HCT116 (cell line): ENCODE measurements at regions not wholly inside any gene's neighbourhood (a gene's known extent, or its start where the extent isn't known, plus 50 kb on each side); places are given as distances from the start of the nearest gene placed in this dataset.

Experiments
- ATAC-seq: fragments of 200-7000 bp; cut with Tn5 transposase; 2 replicates; pipeline ENCODE4 v1.9.1; 2020; ENCODE audit warnings: mild to moderate bottlenecking, moderate library complexity
- BruUV-seq: library from RNA; stranded (reverse); fragments of 400-500 nt; replicated peaks from 2 replicates; lab custom pipeline; 2021; lab: Mats Ljungman, UMichigan
- CTCF ChIA-PET: fragments of 300-600 bp; sonication (Branson Sonifier 250); formaldehyde crosslinking; loops from one replicate; lab custom pipeline; 2021; ENCODE audit warnings: antibody characterized with exemption; lab: Charles Lee
- POLR2A ChIA-PET: fragments of 300-600, 350-600 bp; sonication (Branson Sonifier 250); formaldehyde crosslinking; loops from one replicate; lab custom pipeline; 2021; ENCODE audit warnings: antibody characterized with exemption; lab: Charles Lee
- RAD21 ChIA-PET, 2 experiments: fragments of 300-600 bp; sonication (Branson Sonifier 250); formaldehyde crosslinking; loops; one replicate each; lab custom pipeline; 2023; ENCODE audit warnings: low total read pairs in 2 of 2; ENCODE audit not compliant: uncharacterized antibody in 2 of 2, unreplicated experiment in 2 of 2, low non-redundant PET in 1 of 2; lab: Charles Lee
- DNase-seq: peaks from one replicate; pipeline ENCODE4 v3.0.0-alpha.2; 2010; ENCODE audit warnings: low read depth, low spot score
- H2AFZ ChIP-seq: fragments of 200-600 bp; shearing (Covaris generic), sonication (generic); 2 replicates; pipeline ENCODE4 v1.6.1; 2017; ENCODE audit warnings: low read depth, mixed run types, mixed read lengths, antibody characterized with exemption, low read length; ENCODE audit not compliant: poor library complexity, severe bottlenecking
- H3K27ac ChIP-seq: 2 replicates; pipeline ENCODE4 v1.5.1; 2012; ENCODE audit warnings: low read depth, low read length
- H3K27me3 ChIP-seq: fragments of 200-600 bp; sonication (generic); 2 replicates; pipeline ENCODE4 v1.6.1; 2016; ENCODE audit warnings: mixed run types, low read length, mixed read lengths; ENCODE audit not compliant: insufficient read depth
- H3K36me3 ChIP-seq, 2 experiments: fragments of 200-500 bp in 1 of 2; fragments of 200-600 bp in 1 of 2; sonication (Bioruptor generic) in 1 of 2; sonication (generic) in 1 of 2; 2 replicates each; pipeline versions ENCODE4 v1.5.1 to v1.6.1; 2014 to 2016; ENCODE audit warnings: low read length in 2 of 2, inconsistent platforms in 1 of 2, mixed read lengths in 1 of 2, mixed run types in 1 of 2; ENCODE audit not compliant: insufficient read depth in 2 of 2, control insufficient read depth in 1 of 2
- H3K4me1 ChIP-seq, 2 experiments: fragments of 200-600 bp in 1 of 2; sonication (generic) in 1 of 2; 2 replicates each; pipeline versions ENCODE4 v1.5.1 to v1.6.1; 2012 to 2017; ENCODE audit warnings: low read length in 2 of 2, inconsistent platforms in 1 of 2, mild to moderate bottlenecking in 1 of 2, mixed read lengths in 1 of 2, mixed run types in 1 of 2, moderate library complexity in 1 of 2; ENCODE audit not compliant: insufficient read depth in 2 of 2, control insufficient read depth in 1 of 2
- H3K4me2 ChIP-seq: fragments of 200-600 bp; sonication (generic); 2 replicates; pipeline ENCODE4 v1.6.1; 2017; ENCODE audit warnings: mixed run types, low read length, mixed read lengths
- H3K4me3 ChIP-seq, 2 experiments: fragments of 200-600 bp in 1 of 2; sonication (generic) in 1 of 2; replicated peaks in 1 of 2; 2 replicates each; pipeline ENCODE4 v1.5.1; 2011 to 2016; ENCODE audit warnings: low read length in 2 of 2, control low read depth in 1 of 2, low read depth in 1 of 2, mild to moderate bottlenecking in 1 of 2, mixed read lengths in 1 of 2, mixed run types in 1 of 2
- H3K79me2 ChIP-seq: fragments of 200-600 bp; sonication (generic); 2 replicates; pipeline ENCODE4 v1.6.1; 2017; ENCODE audit warnings: mild to moderate bottlenecking, mixed run types, low read length, moderate library complexity, mixed read lengths; ENCODE audit not compliant: insufficient read depth
- H3K9ac ChIP-seq: fragments of 200-600 bp; sonication (generic); 2 replicates; pipeline ENCODE4 v1.6.1; 2016; ENCODE audit warnings: low read length, mixed read lengths
- H3K9me2 ChIP-seq: fragments of 200-600 bp; sonication (generic), shearing (Covaris generic); 2 replicates; pipeline ENCODE4 v1.6.1; 2017; ENCODE audit warnings: mixed run types, mild to moderate bottlenecking, moderate library complexity; ENCODE audit not compliant: insufficient read depth
- H3K9me3 ChIP-seq, 2 experiments: fragments of 200-500 bp in 1 of 2; fragments of 200-600 bp in 1 of 2; sonication (Bioruptor generic) in 1 of 2; sonication (generic) in 1 of 2; 2 replicates each; pipeline ENCODE4 v1.6.1; 2014 to 2017; ENCODE audit warnings: low read length in 2 of 2, mixed read lengths in 2 of 2, inconsistent platforms in 1 of 2, low read depth in 1 of 2, mild to moderate bottlenecking in 1 of 2, mixed run types in 1 of 2, moderate library complexity in 1 of 2; ENCODE audit not compliant: control insufficient read depth in 1 of 2, insufficient read depth in 1 of 2
- H4K20me1 ChIP-seq: fragments of 200-600 bp; sonication (generic), shearing (Covaris generic); 2 replicates; pipeline ENCODE4 v1.6.1; 2017; ENCODE audit warnings: mixed run types, mild to moderate bottlenecking, moderate library complexity; ENCODE audit not compliant: insufficient read depth
- ATF3 ChIP-seq: IDR thresholded peaks from 2 replicates; pipeline ENCODE4 v1.6.1; 2012
- CTCF ChIP-seq, 3 experiments: fragments of 200-600 bp in 1 of 3; sonication (generic) in 1 of 3; IDR thresholded peaks in 2 of 3; conservative IDR thresholded peaks in 1 of 3; 2 replicates each; pipeline ENCODE4 v1.5.1; 2012 to 2017; ENCODE audit warnings: low read depth in 2 of 3, low read length in 2 of 3, antibody characterized with exemption in 1 of 3, borderline replicate concordance in 1 of 3, control low read depth in 1 of 3, mild to moderate bottlenecking in 1 of 3, mixed read lengths in 1 of 3, mixed run types in 1 of 3, moderate library complexity in 1 of 3; ENCODE audit not compliant: insufficient read depth in 1 of 3
- EGR1 ChIP-seq: IDR thresholded peaks from 2 replicates; pipeline ENCODE4 v1.6.1; 2012; ENCODE audit warnings: low read depth
- ELF1 ChIP-seq: IDR thresholded peaks from 2 replicates; pipeline ENCODE4 v1.6.1; 2012; ENCODE audit warnings: low read depth, borderline replicate concordance
- EZH2 ChIP-seq: fragments of 200-600 bp; sonication (generic); IDR thresholded peaks from 2 replicates; pipeline ENCODE4 v1.6.1; 2017; ENCODE audit warnings: antibody characterized with exemption, mixed run types
- EZH2phosphoT487 ChIP-seq: fragments of 200-600 bp; IDR thresholded peaks from 2 replicates; pipeline ENCODE4 v1.6.1; 2018; ENCODE audit warnings: antibody characterized with exemption, borderline replicate concordance
- FOSL1 ChIP-seq: IDR thresholded peaks from 2 replicates; pipeline ENCODE4 v1.6.1; 2012; ENCODE audit warnings: low read depth
- POLR2A ChIP-seq: IDR thresholded peaks from 2 replicates; pipeline ENCODE4 v1.7.0; 2011; ENCODE audit warnings: borderline replicate concordance; ENCODE audit not compliant: insufficient read depth, insufficient read length; ENCODE audit errors: extremely low read depth
- POLR2AphosphoS5 ChIP-seq: IDR thresholded peaks from 2 replicates; pipeline ENCODE4 v1.6.1; 2011; ENCODE audit warnings: mild to moderate bottlenecking, low read depth, low read length, moderate library complexity
- RAD21 ChIP-seq: IDR thresholded peaks from 2 replicates; pipeline ENCODE4 v1.6.1; 2012; ENCODE audit warnings: low read depth, mild to moderate bottlenecking
- SIN3A ChIP-seq: IDR thresholded peaks from 2 replicates; pipeline ENCODE4 v1.6.1; 2012; ENCODE audit warnings: low read depth
- SRF ChIP-seq: IDR thresholded peaks from 2 replicates; pipeline ENCODE4 v1.6.1; 2012; ENCODE audit warnings: low read depth
- YY1 ChIP-seq: IDR thresholded peaks from 2 replicates; pipeline ENCODE4 v1.6.1; 2011; ENCODE audit warnings: low read length, low read depth, moderate library complexity, mild to moderate bottlenecking; ENCODE audit not compliant: insufficient replicate concordance; ENCODE audit errors: extremely low read depth
- ZBTB33 ChIP-seq: IDR thresholded peaks from 2 replicates; pipeline ENCODE4 v1.6.1; 2011; ENCODE audit warnings: mild to moderate bottlenecking, low read length, moderate library complexity; ENCODE audit not compliant: insufficient replicate concordance; ENCODE audit errors: extremely low read depth
- ZFX ChIP-seq: fragments of 450-650 bp; IDR thresholded peaks from 2 replicates; pipeline ENCODE4 v1.6.1; 2017
- intact Hi-C: fragments of 100-400 bp; cut with micrococcal nuclease; formaldehyde crosslinking; loops from 2 replicates; pipeline ENCODE4 v1.10.0; 2022

GRCh38 chr1:198849093-198849492 lies 210.3 kb downstream of the PTPRC start:
- ATAC-seq (no peak), DNase-seq (no peak)
- Histone ChIP-seq H2AFZ (no peak overlapping the region), H3K4me1 (no peaks in the 10 kb centered on the region), H3K27ac (no peak overlapping the region), H4K20me1 (no peaks in the 10 kb centered on the region), H3K36me3 (no peaks in the 10 kb centered on the region), H3K9ac (no peak overlapping the region), H3K9me3 (no peaks in the 10 kb centered on the region), H3K79me2 (no peaks in the 10 kb centered on the region), H3K9me2 (no peaks in the 10 kb centered on the region), H3K27me3 (no peaks in the 10 kb centered on the region), H3K4me2 (no peak overlapping the region), H3K4me3 (no peak overlapping the region)
- intact Hi-C loops, result no loop called here
- ChIA-PET POLR2A (no interaction called here), CTCF (no interaction called here), RAD21 (no interaction called here)
- no peak for TF ChIP-seq SRF
- no peak for TF ChIP-seq ELF1
- no peak for TF ChIP-seq ZFX
- no peak for TF ChIP-seq FOSL1
- TF ChIP-seq EZH2, result no peak
- no peak for TF ChIP-seq EGR1
- TF ChIP-seq EZH2phosphoT487, result no peak
- no peak for TF ChIP-seq POLR2A
- TF ChIP-seq RAD21, result no peak
- no peak for TF ChIP-seq YY1
- no peak for TF ChIP-seq POLR2AphosphoS5
- TF ChIP-seq CTCF (IDR thresholded peaks at IDR 0.05 in 2 of 3, conservative IDR thresholded peaks at IDR 0.05 in 1 of 3; ENCODE audit: borderline replicate concordance in 1 of 3, insufficient read depth in 1 of 3, low read depth in 2 of 3, low read length in 2 of 3), result no peak
- no peak for TF ChIP-seq SIN3A
- TF ChIP-seq ATF3, result no peak; the same call in 1 of the 2 replicates
- TF ChIP-seq ZBTB33, result no peak
- no TSS peak for BruUV-seq
